Tibial nerve (tissue), 4 donors: ENCODE measurements at regions not wholly inside any gene's neighbourhood (a gene's known extent, or its start where the extent isn't known, plus 50 kb on each side); places are given as distances from the start of the nearest gene placed in this dataset.

Experiments used
- DNase-seq, 2 donors: peaks; one replicate each; pipeline ENCODE4 v3.0.0-alpha.2; 2019; ENCODE audit warnings: low spot score in 2 of 2
- H3K27ac ChIP-seq, 4 donors: fragments of 200-600 bp; sonication (generic) in 3 of 4; one replicate each; pipeline ENCODE4 v1.5.1; 2017 to 2019; ENCODE audit warnings: mild to moderate bottlenecking in 1 of 4
- H3K27me3 ChIP-seq, 2 donors: fragments of 200-600 bp; sonication (generic) in 1 of 2; one replicate each; pipeline versions ENCODE4 v1.5.1 to v1.6.0; 2017 to 2019
- H3K36me3 ChIP-seq, 3 donors: fragments of 200-600 bp; sonication (generic); one replicate each; pipeline ENCODE4 v1.5.1; 2018 to 2019
- H3K4me1 ChIP-seq, 4 donors: fragments of 200-600 bp; sonication (generic) in 3 of 4; one replicate each; pipeline ENCODE4 v1.5.1; 2017 to 2019
- H3K4me3 ChIP-seq, 4 donors: fragments of 200-600 bp; sonication (generic) in 3 of 4; one replicate each; pipeline ENCODE4 v1.5.1; 2017 to 2019; ENCODE audit warnings: mild to moderate bottlenecking in 1 of 4, moderate library complexity in 1 of 4
- H3K9me3 ChIP-seq, 4 donors: fragments of 200-600 bp; sonication (generic) in 3 of 4; one replicate each; pipeline ENCODE4 v1.5.1; 2017 to 2019
- CTCF ChIP-seq, 5 experiments: fragments of 200-600 bp in 3 of 5; fragments of 450-650 bp in 2 of 5; sonication (generic) in 3 of 5; IDR thresholded peaks; one replicate each; pipeline ENCODE4 v1.5.1; 2016 to 2019; ENCODE audit warnings: antibody characterized with exemption in 5 of 5, mild to moderate bottlenecking in 3 of 5, moderate library complexity in 2 of 5
- EP300 ChIP-seq, 2 donors: sonication (generic); formaldehyde crosslinking; IDR thresholded peaks; one replicate each; pipeline ENCODE4 v1.6.1; 2017; ENCODE audit warnings: antibody characterized with exemption in 2 of 2, mild to moderate bottlenecking in 1 of 2
- POLR2A ChIP-seq, 2 donors: fragments of 450-650 bp; IDR thresholded peaks; one replicate each; pipeline ENCODE4 v1.6.1; 2017; ENCODE audit warnings: antibody characterized with exemption in 2 of 2, mild to moderate bottlenecking in 2 of 2, moderate library complexity in 2 of 2
- WGBS, 2 donors: methylation state at CpG; one replicate each; pipeline ENCODE4 v1.1.5; 2018; 5-methylcytosine and 5-hydroxymethylcytosine counted together

- DNase-seq = no peak
- Histone ChIP-seq H3K4me3 (no peak overlapping the region), H3K36me3 (no peaks in the 10 kb centered on the region), H3K4me1 (peaks cover 0 to 5% (median 1%) of the 10 kb centered on the region in 4 donors), H3K27me3 (no peaks in the 10 kb centered on the region), H3K27ac (no peak overlapping the region), H3K9me3 (no peaks in the 10 kb centered on the region)
- TF ChIP-seq EP300 (IDR thresholded peaks at IDR 0.05) = no peak
- WGBS, 2 donors = 58 to 66% methylated on average over 5 of the region's 5 CpGs
Observed at GRCh38 chr16:59909262-59909661, 1175.1 kb upstream of the GOT2 start.

- no peak for DNase-seq
- Histone ChIP-seq H3K9me3 (no peaks in the 10 kb centered on the region), H3K4me3 (no peak overlapping the region), H3K27ac (no peak overlapping the region), H3K4me1 (peaks cover 0 to 5% (median 1%) of the 10 kb centered on the region in 4 donors), H3K36me3 (no peaks in the 10 kb centered on the region), H3K27me3 (no peaks in the 10 kb centered on the region)
- TF ChIP-seq EP300 (IDR thresholded peaks at IDR 0.05) (no peak), POLR2A (IDR thresholded peaks at IDR 0.05) (no peak), CTCF (IDR thresholded peaks at IDR 0.05) (no peak)
- 53 to 59% methylated on average over 4 of the region's 4 CpGs for WGBS, 2 donors
Observed at GRCh38 chr16:59907611-59908010, 1173.5 kb upstream of the GOT2 start.

GRCh38 chr16:59905606-59906005, 1171.5 kb upstream of the GOT2 start:
- no peak for DNase-seq
- Histone ChIP-seq H3K27me3 (no peaks in the 10 kb centered on the region), H3K36me3 (no peaks in the 10 kb centered on the region), H3K27ac (no peak overlapping the region), H3K4me1 (peaks cover 0 to 5% (median 1%) of the 10 kb centered on the region in 4 donors), H3K9me3 (no peaks in the 10 kb centered on the region), H3K4me3 (no peak overlapping the region)
- no peak for TF ChIP-seq EP300 (IDR thresholded peaks at IDR 0.05)
- no peak for TF ChIP-seq CTCF (IDR thresholded peaks at IDR 0.05)
- TF ChIP-seq POLR2A (IDR thresholded peaks at IDR 0.05) = no peak
- WGBS, 2 donors = 23 to 33% methylated on average over 6 of the region's 6 CpGs

- Histone ChIP-seq H3K4me1 (peaks cover 0 to 5% (median 1%) of the 10 kb centered on the region in 4 donors), H3K9me3 (no peaks in the 10 kb centered on the region), H3K27ac (no peak overlapping the region), H3K36me3 (no peaks in the 10 kb centered on the region), H3K27me3 (no peaks in the 10 kb centered on the region), H3K4me3 (no peak overlapping the region)
- DNase-seq = no peak
- WGBS, 2 donors = 72 to 82% methylated on average over 2 of the region's 2 CpGs
- TF ChIP-seq CTCF (IDR thresholded peaks at IDR 0.05) (no peak), EP300 (IDR thresholded peaks at IDR 0.05) (no peak), POLR2A (IDR thresholded peaks at IDR 0.05) (no peak)
Observed at GRCh38 chr16:59905131-59905530, 1171.0 kb upstream of the GOT2 start.

GRCh38 chr16:59899940-59900339, 1165.8 kb upstream of the GOT2 start:
- DNase-seq = no peak
- no peaks in the 10 kb centered on the region for H3K27me3 ChIP-seq
- H3K4me1 ChIP-seq = no peaks in the 10 kb centered on the region
- WGBS, 2 donors = 92 to 96% methylated on average over 2 of the region's 2 CpGs
- H3K4me3 ChIP-seq = no peak overlapping the region
- H3K36me3 ChIP-seq = no peaks in the 10 kb centered on the region
- H3K9me3 ChIP-seq = no peaks in the 10 kb centered on the region
- no peak for TF ChIP-seq POLR2A (IDR thresholded peaks at IDR 0.05)
- TF ChIP-seq CTCF (IDR thresholded peaks at IDR 0.05) = no peak
- no peak for TF ChIP-seq EP300 (IDR thresholded peaks at IDR 0.05)
- H3K27ac ChIP-seq = no peak overlapping the region

GRCh38 chr16:59892376-59892775, 1158.3 kb upstream of the GOT2 start:
- TF ChIP-seq CTCF (IDR thresholded peaks at IDR 0.05) (no peak), POLR2A (IDR thresholded peaks at IDR 0.05) (no peak), EP300 (IDR thresholded peaks at IDR 0.05) (no peak)
- WGBS, 2 donors = 97% methylated on average over 8 of the region's 8 CpGs
- Histone ChIP-seq H3K27me3 (no peaks in the 10 kb centered on the region), H3K27ac (no peak overlapping the region), H3K9me3 (peaks cover 0 to 15% (median 2%) of the 10 kb centered on the region in 4 donors), H3K4me3 (no peak overlapping the region), H3K36me3 (no peaks in the 10 kb centered on the region), H3K4me1 (no peaks in the 10 kb centered on the region)
- no peak for DNase-seq
